NCI-H1417 treated with DMSO at 0.1 percent for 48 hours (cell line): ENCODE measurements at regions not wholly inside any gene's neighbourhood (a gene's known extent, or its start where the extent isn't known, plus 50 kb on each side); places are given as distances from the start of the nearest gene placed in this dataset.
A peak's percentile ranks its signal among the peaks of the same experiment; 100 is the strongest.
"Not testable (repeated sequence)": the region's sequence is repeated elsewhere in the genome, so short reads cannot be mapped to it uniquely, and the experiment has no call there.

Experiments
- DNase-seq: peaks from one replicate; lab custom pipeline; 2025; lab: John Stamatoyannopoulos, UW

DNA sequence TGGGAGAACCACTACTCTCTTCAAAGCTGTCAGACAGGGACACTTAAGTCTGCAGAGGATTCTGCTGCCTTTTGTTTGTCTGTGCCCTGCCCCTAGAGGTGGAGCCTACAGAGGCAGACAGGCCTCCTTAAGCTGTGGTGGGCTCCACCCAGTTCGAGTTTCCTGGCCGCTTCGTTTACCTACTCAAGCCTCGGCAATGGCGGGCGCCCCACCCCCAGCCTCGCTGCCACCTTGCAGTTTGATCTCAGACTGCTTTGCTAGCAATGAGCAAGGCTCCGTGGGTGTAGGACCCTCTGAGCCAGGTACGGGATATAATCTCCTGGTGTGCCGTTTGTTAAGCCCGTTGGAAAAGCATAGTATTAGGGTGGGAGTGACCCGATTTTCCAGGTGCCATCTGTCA, 267.9 kb upstream of the GRAMD2B start:
- not testable (repeated sequence) for DNase-seq

- no peak for DNase-seq
Observed at GRCh38 chr5:126166368-126166767, 256.8 kb upstream of the GRAMD2B start.

DNA sequence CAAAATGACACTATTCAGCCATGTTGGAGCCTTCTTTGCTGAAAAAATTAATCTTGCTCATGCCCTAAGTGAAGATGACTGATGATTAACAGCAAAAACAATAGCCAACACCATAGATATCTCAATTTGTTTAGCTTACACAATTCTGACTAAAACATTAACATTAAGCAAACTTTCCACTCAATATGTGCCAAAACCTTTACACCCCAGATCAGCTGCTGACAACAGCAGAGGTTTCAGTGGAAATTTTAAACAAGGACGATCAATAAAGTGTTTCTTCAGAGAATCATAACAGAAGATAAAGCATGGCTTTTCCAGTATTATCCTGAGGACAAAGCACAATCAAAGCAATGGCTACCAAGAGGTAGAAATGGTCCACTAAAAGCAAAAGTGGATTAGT, 254.4 kb upstream of the GRAMD2B start:
- no peak for DNase-seq

GRCh38 chr5:126171916-126172315, 251.3 kb upstream of the GRAMD2B start:
- no peak for DNase-seq

DNA sequence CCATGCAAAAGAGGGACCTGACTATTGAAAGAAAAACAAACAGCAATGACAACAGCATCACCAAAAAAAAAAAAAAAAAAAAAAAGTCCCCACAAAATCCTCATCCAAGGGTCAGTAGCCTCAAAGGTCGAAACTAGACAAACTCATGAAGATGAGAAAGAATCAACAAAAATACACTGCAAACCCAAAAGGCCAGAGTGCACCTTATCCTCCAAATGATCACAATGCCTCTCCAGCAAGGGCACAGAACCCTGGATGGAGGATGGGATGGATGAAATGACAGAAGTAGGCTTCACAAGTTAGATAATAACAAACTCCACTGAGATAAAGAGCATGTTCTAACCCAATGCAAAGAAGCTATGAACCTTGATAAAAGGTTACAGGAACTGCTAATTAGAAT, 250.4 kb upstream of the GRAMD2B start:
- no peak for DNase-seq

- no peak for DNase-seq
Observed at GRCh38 chr5:126178521-126178920, 244.7 kb upstream of the GRAMD2B start.

- no peak for DNase-seq
Observed at GRCh38 chr5:126182971-126183695, 240.1 kb upstream of the GRAMD2B start.

GRCh38 chr5:126184474-126184873, 238.7 kb upstream of the GRAMD2B start:
- DNase-seq, result no peak

GRCh38 chr5:126186210-126186609, 237.0 kb upstream of the GRAMD2B start:
- DNase-seq, result no peak

- no peak for DNase-seq
Observed at GRCh38 chr5:126188804-126189203, 234.4 kb upstream of the GRAMD2B start.

- DNase-seq, result no peak
Observed at GRCh38 chr5:126189231-126189630, 234.0 kb upstream of the GRAMD2B start.

DNA sequence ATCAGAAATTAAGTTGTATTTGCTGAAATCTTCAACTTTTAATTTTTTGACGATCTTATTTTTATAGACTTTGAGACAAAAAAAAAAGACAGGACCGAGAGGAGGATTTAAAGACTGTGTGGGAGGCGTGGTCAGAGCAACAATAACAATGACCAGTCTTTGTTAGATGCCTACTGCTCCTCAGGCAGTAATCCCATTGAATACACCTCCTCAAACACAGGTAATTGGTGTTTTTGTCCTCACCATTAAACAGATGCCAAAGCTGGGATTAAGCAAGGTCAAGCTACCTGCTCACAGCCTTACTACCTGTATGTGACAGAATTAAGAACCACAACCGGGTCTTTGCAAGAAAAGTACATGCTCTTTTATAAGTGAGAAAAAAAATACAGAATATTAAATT, 233.3 kb upstream of the GRAMD2B start:
- no peak for DNase-seq

DNA sequence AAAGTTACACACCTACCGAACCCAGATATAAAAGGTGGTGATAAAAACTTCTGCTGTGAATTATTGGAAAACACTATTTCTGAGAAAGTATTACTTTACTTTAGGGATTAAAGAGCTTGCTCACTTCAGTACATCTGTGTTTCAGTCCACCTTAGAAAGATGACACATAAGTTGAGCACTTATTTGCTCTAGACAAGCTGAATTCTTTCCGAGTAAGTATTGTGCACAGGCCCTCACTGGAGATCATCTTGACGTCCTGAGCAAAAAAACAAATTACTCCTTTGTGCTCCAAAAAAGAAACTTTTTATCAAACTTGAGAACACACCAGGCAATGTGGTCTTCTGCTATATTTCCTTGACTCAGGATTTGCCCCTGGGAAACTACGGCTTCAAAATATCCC, 231.0 kb upstream of the GRAMD2B start:
- DNase-seq, result no peak

DNA sequence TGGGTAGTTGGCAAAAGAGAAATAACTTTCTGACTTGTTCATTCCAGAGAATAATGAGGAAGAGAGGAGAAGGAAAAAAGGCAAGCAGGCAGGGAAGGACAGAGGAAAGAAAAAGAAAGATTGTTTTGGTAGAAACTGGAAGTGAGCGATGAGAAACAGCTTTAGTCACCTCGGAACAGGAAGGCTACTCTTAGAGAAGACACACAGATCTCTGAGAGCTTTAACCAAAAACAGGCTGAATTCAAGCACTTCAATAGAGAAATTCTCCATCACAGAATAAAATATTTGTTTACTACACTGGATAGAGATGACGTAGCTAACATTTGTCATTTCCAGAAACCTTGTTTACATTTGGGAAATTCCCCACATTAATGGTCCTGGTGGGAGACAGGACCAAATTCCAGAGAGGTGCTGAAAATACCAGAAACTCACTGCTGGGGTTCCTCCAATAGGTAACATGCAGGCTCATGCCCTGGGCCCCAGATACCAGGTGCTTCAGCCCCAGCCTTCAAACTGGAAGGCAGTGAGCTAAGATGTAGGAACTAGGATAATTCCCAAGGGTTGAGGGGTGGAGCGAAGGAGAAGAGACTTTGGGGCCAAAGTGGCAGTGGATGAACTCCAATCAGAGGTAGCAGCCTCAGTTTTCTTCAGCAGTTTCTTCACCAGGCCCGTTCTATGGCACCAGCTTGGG, 227.7 kb upstream of the GRAMD2B start:
- no peak for DNase-seq

DNA sequence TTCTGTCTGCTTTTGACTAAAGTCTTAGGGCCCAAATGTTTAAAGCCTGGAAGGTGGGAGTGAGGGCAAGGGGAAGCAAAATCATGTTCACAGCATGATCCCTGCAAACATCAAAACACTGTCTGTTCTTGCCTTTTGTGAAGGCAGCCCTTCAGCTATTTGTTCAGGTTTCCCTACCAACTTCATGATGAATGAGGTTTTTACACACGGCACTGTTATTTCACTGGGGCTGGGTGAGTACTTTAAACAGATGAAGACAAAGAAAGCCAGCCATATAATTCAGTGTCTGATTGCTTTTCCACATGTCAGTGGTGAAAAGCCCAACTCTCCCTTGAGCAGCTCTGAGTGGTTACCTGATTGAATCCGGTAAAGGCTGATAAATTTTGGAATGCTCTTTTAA, 224.7 kb upstream of the GRAMD2B start:
- DNase-seq, result peak; percentile 74

DNA sequence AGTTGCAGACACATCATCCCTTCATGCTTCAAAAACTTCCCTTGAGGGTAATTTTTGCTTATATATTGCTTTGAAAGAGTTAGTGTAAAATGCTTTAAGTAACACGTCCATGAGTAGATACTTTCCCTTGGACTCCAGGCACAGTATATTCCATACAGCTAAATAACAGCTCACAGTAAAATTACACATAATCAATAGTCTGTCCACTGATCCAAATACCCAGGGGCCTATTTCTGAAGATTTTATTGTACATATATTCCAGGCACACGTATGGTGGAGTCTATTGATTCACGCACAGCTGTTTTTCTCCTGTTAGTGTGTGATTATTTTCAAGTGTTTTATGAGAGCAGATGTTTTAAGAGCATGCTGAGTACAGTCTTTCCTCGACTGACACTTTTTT, 223.7 kb upstream of the GRAMD2B start:
- no peak for DNase-seq

DNA sequence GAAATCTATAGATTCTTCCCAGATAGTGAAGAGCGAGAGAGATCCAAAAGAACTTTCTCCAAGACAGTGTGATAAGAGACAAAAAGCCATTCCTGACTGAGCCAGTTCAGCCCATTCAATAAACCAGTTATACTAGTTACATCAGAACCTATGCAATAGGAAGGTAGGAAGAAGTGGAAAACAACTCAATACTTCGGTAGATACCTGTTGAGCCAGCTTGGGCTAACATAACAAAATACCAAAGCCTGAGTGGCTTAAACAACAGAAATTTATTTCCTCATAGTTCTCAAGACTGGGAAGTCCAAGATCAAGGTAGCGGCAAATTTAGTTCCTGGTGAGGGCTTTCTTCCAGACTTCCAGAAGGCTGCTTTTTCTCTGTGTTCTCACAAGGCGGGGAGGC, 214.5 kb upstream of the GRAMD2B start:
- DNase-seq, result no peak

- DNase-seq, result no peak
Observed at GRCh38 chr5:126210955-126211354, 212.3 kb upstream of the GRAMD2B start.

- no peak for DNase-seq
Observed at GRCh38 chr5:126219616-126220015, 203.6 kb upstream of the GRAMD2B start.

GRCh38 chr5:126220725-126221124, 202.5 kb upstream of the GRAMD2B start:
- no peak for DNase-seq

DNA sequence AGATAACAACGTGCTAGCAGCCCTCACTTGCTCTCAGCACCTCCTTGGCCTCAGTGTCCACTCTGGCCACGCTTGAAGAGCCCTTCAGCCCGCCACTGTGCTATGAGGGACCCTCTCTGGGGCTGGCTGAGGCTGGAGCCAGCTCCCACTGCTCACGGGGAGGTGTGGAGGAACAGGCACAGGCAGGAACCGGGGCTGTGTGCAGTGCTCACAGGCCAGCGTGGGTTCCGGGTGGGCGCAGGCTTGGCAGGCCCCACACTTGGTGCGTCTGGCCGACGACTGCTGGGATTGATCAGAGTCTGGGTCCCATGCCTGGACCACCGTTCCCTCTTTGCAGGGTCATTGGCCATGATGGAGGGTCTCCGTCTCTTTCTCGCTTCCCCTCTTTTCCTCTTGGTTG, 194.3 kb upstream of the GRAMD2B start:
- DNase-seq, result no peak

- DNase-seq, result no peak
Observed at GRCh38 chr5:126233256-126233655, 190.0 kb upstream of the GRAMD2B start.

DNA sequence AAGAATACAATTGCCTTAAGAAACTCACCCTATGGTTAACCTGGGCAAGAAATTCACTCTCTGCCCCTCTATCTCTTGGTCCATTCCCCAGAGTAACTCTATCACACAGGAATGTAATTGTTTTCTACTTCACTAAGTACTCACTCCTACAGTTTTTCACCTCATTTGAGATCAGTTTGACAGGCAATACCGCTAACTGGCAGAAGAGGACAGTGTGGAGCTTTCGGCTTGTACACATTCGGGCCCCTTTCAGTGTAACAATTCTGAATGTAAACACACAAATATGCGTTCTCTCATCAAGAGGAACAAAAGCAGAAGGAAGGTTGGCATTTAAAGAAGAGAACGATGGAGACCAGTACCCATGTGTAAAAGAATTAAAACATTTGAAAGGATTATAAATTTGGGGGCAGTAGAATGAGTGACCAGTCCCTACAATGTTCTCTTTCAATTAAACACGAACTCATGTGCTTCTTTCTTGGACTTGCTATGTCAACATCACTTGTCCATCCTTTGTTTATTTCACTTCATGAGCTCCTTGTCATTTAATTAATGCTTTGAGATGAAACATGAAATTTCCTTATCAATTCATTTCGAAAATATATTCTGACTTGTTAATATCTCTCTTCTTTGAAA, 188.5 kb upstream of the GRAMD2B start:
- DNase-seq, result no peak
